Heart left ventricle (tissue), 13 donors: ENCODE measurements at regions not wholly inside any gene's neighbourhood (a gene's known extent, or its start where the extent isn't known, plus 50 kb on each side); places are given as distances from the start of the nearest gene placed in this dataset.

Experiments
- CTCF ChIP-seq, 12 donors: fragments of 200-600 bp; sonication (generic) in 4 of 12; IDR thresholded peaks; one replicate each; pipeline versions ENCODE4 v1.5.0 to v1.8.0; 2018 to 2022; ENCODE audit warnings: antibody characterized with exemption in 12 of 12, mild to moderate bottlenecking in 5 of 12
- POLR2A ChIP-seq, 2 donors: fragments of 450-650 bp; IDR thresholded peaks; one replicate each; pipeline ENCODE4 v1.6.1; 2017; ENCODE audit warnings: antibody characterized with exemption in 2 of 2, mild to moderate bottlenecking in 2 of 2, moderate library complexity in 2 of 2
- donor health status: ischemic (EF 13 %, LVEDD 7.1; RV severe dilation, severe dysfunction).
- donor health status: DM: no; HTN: yes; CAD: no.
- donor health status: DM: no; HTN: no; CAD: no.
- donor health status: ischemic (EF 25% LVEDD 6.9; RV normal size, moderate dysfunction).
- donor health status: ischemic (EF 25% LVEDD 5.7; RV mildly dilated, moderate dysfunction).
- donor health status: ischemic (EF 35%, LVEDD 5.7; RV mildly dilated, moderate dysfunction).
- donor health status: nonischemic (EF 11% LVEDD 7.7; RV severe dilation, severe dysfunction).
- donor health status: DM: yes; HTN: yes; CAD: no.
- donor health status: PGD.
- donor health status: ischemic (EF 29% LVEDD 5.4; RV normal size, mild dysfunction).
- donor health status: nonischemic (EF 23%, LVEDD 6.1; RV moderate dilation, normal function).

GRCh38 chr18:45359275-45360009 is 255.8 kb upstream of the SLC14A2 start:
- TF ChIP-seq POLR2A (IDR thresholded peaks at IDR 0.05), result no peak
- no peak for TF ChIP-seq CTCF (IDR thresholded peaks at IDR 0.05)
